HUES64 (cell line): ENCODE measurements at regions not wholly inside any gene's neighbourhood (a gene's known extent, or its start where the extent isn't known, plus 50 kb on each side); places are given as distances from the start of the nearest gene placed in this dataset.

Experiments used
- H3K27ac ChIP-seq: 2 replicates; pipeline ENCODE4 v1.7.0; 2013; ENCODE audit warnings: low read depth, low read length, inconsistent platforms
- H3K27me3 ChIP-seq: 2 replicates; pipeline ENCODE4 v1.6.1; 2013; ENCODE audit warnings: mild to moderate bottlenecking, low read length; ENCODE audit not compliant: insufficient read depth
- H3K36me3 ChIP-seq: 2 replicates; pipeline ENCODE4 v1.6.1; 2013; ENCODE audit warnings: mild to moderate bottlenecking, low read length; ENCODE audit not compliant: insufficient read depth
- H3K4me1 ChIP-seq: 2 replicates; pipeline ENCODE4 v1.6.1; 2013; ENCODE audit warnings: mild to moderate bottlenecking, low read length, moderate library complexity; ENCODE audit not compliant: insufficient read depth
- H3K4me3 ChIP-seq: 2 replicates; pipeline ENCODE4 v1.5.1; 2013; ENCODE audit warnings: mild to moderate bottlenecking, low read length, moderate library complexity
- H3K9ac ChIP-seq: 2 replicates; pipeline ENCODE4 v1.6.1; 2013; ENCODE audit warnings: mild to moderate bottlenecking, low read depth, low read length
- H3K9me3 ChIP-seq: 2 replicates; pipeline ENCODE4 v1.6.1; 2013; ENCODE audit warnings: low read depth, low read length; ENCODE audit not compliant: insufficient read depth
- WGBS: fragments of 150-250, 120-280 bp; methylation state at CpG from one replicate; pipeline ENCODE4 v1.1.7; 2013; ENCODE audit warnings: missing lambda C conversion rate; 5-methylcytosine and 5-hydroxymethylcytosine counted together

DNA sequence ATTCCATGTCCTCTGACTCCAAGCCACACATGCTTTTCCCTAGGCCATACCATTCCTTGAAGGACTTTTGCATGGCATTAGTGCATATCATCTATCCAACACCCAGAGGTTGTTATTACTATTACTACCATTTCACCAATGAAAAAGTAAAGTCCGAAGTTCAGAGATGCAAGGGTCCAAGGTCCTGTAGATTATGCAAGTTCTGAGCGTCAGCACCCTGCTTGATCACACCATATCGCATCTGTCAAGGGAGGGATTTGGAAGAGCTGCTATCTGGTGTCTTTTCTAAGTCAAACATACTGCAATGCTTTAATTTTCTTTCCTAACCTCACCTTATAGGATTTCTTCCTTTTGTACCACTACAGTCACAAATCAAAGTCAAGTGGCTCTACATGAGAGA, 214.7 kb upstream of the CADM1 start:
- Histone ChIP-seq H3K4me3 (no peak overlapping the region), H3K36me3 (no peaks in the 10 kb centered on the region), H3K9me3 (no peaks in the 10 kb centered on the region), H3K4me1 (peaks cover 3% of the 10 kb centered on the region; the same call in 1 of the 2 replicates), H3K27ac (no peak overlapping the region), H3K9ac (no peak overlapping the region), H3K27me3 (no peaks in the 10 kb centered on the region)
- 98% methylated on average over 3 of the region's 3 CpGs for WGBS

DNA sequence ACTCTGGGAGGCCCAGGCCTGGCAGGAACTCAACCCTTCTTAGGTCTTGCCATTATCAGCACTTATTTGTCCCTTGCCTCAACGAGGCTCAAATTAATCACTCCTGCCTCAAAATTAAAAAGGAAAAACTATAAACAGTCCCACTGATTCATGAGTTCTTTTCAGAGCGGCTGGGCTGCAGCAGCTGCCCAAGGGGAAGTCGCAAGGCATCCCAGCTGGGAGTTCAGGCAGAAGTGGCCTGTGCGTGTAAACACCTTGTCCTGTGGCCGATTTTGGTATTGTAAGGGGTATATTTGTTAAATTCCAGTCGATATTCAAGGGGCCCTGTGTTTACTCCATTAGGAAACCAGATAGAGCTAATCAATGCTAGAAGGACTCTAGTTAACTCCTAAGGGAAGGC, 213.9 kb upstream of the CADM1 start:
- Histone ChIP-seq H3K9ac (no peak overlapping the region), H3K4me3 (no peak overlapping the region), H3K9me3 (no peaks in the 10 kb centered on the region), H3K4me1 (peaks cover 3% of the 10 kb centered on the region; the same call in 1 of the 2 replicates), H3K27me3 (no peaks in the 10 kb centered on the region), H3K27ac (no peak overlapping the region), H3K36me3 (no peaks in the 10 kb centered on the region)
- WGBS = 93% methylated on average over 6 of the region's 6 CpGs

DNA sequence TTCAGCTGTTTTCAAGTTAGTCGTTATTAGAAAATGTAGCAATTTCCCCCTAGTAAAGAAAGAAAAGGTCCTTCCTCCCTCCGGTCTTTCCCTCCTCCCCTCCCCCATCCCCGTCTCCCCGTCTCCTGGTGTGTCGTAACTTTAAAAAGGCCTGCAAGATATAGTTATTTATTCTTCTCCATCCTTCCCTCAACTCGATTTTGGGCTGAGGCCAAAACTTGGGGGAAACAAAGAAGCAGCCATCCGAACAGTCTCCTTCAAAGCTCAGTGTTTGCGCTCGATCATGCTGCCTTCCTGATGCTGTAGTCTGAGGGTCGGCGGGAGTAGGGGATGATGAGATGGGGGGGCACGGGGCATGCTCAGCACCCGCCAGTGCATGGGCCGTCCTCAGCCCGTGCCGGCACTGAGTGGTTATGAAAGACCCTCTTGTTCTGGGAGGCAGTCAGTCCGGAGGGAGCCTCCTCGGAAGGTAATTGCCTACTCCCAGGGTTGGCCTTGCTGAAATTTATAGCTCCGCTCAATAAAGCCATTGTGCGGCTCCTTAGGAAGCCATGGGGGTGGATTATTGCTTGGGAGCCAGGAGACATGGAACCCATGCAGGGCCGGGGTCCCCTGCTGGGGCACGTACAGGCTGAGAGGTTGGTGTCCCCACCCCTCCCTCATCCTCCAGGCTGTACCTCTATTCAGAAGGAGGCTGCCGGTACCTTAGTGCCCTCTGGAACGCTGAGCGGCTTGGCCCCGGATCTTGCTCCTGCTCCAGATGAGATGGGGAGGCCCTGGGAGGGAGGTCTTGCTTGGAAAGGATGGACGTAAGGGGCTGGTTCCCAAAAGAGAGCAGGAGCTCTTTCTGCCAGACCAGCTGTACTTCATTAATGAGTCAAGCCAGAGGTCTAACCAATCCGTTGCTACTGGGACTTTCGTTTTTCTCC, 212.7 kb upstream of the CADM1 start:
- no peaks in the 10 kb centered on the region for H3K27me3 ChIP-seq
- peaks cover 3% of the 10 kb centered on the region; the same call in 1 of the 2 replicates for H3K4me1 ChIP-seq
- H3K9ac ChIP-seq = no peak overlapping the region
- 89% methylated on average over 28 of the region's 29 CpGs for WGBS
- H3K4me3 ChIP-seq = no peak overlapping the region
- H3K27ac ChIP-seq = no peak overlapping the region
- H3K36me3 ChIP-seq = no peaks in the 10 kb centered on the region
- H3K9me3 ChIP-seq = no peaks in the 10 kb centered on the region

DNA sequence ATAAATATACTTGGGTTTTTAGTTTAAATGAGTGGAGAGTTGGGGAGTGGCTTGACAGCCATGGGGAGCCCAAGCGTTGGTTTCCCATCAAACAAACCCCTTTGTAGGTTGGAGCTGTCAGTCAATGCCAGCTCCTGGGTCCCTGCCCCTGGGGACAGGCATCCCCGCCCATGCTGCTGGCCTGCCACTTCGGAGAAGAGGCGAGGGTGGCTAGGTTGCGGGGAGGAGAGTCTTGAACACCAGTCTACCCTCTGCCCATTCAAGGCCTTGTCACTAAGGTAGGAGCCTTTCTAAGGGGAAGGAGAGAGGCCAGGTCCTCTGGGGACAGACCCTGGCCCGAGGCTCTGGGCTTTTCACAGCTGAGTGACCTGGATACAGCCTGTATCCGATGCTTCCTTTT, 211.9 kb upstream of the CADM1 start:
- H3K36me3 ChIP-seq = no peaks in the 10 kb centered on the region
- H3K27ac ChIP-seq = no peak overlapping the region
- no peak overlapping the region for H3K4me3 ChIP-seq
- no peaks in the 10 kb centered on the region for H3K9me3 ChIP-seq
- no peak overlapping the region for H3K9ac ChIP-seq
- WGBS = 85% methylated on average over 7 of the region's 7 CpGs
- H3K27me3 ChIP-seq = no peaks in the 10 kb centered on the region
- peaks cover 3% of the 10 kb centered on the region; the same call in 1 of the 2 replicates for H3K4me1 ChIP-seq

DNA sequence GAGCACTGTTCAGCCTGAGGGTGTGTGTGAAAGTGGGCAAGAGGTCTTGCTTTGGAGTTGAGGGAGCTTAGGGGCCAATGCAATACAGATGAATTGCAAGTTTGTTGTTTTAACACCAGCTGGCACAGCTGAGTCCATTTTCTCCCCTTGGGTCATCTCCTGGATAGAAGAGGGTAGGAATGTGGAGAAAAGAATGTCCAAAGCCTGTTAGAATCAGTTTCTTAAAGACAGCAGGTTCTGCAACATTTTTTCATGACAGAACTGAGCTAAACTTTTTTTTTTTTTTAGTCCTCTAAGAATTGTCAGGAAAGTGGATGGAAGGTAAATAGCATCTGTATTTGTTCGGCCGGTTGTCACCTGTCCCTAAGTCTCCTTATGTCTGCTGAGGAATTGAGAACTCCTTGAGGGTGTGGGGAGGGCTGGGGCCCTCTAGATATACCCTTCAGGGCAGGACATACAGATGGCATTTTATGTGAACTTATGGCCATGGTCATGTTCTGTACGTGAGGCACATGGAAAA, 211.1 kb upstream of the CADM1 start:
- no peak overlapping the region for H3K27ac ChIP-seq
- no peaks in the 10 kb centered on the region for H3K27me3 ChIP-seq
- H3K4me1 ChIP-seq = peaks cover 3% of the 10 kb centered on the region; the same call in 1 of the 2 replicates
- 94% methylated on average over 3 of the region's 3 CpGs for WGBS
- H3K4me3 ChIP-seq = no peak overlapping the region
- no peak overlapping the region for H3K9ac ChIP-seq
- no peaks in the 10 kb centered on the region for H3K36me3 ChIP-seq
- no peaks in the 10 kb centered on the region for H3K9me3 ChIP-seq

DNA sequence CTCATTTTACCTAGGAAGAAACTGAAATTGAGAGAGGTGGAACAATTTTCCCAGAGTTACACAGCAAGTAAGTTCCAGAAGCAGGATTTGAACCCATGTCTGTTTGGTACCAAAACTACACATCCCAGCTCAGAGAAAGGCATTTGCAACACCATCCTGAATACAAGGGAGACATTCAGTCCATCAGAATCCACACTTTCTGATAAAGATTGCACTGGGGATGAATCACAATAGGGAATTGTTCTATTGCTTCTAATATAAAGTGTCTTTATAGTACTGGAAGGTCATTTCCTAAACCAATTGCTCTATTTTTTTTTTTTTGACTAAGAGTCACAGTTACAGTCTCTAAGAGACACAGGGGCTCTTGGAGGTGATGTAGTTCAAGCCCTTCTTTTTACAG, 208.1 kb upstream of the CADM1 start:
- no peak overlapping the region for H3K9ac ChIP-seq
- no peak overlapping the region for H3K4me3 ChIP-seq
- peaks cover 3% of the 10 kb centered on the region; the same call in 1 of the 2 replicates for H3K4me1 ChIP-seq
- H3K9me3 ChIP-seq = no peaks in the 10 kb centered on the region
- no peaks in the 10 kb centered on the region for H3K36me3 ChIP-seq
- no peak overlapping the region for H3K27ac ChIP-seq
- H3K27me3 ChIP-seq = no peaks in the 10 kb centered on the region

DNA sequence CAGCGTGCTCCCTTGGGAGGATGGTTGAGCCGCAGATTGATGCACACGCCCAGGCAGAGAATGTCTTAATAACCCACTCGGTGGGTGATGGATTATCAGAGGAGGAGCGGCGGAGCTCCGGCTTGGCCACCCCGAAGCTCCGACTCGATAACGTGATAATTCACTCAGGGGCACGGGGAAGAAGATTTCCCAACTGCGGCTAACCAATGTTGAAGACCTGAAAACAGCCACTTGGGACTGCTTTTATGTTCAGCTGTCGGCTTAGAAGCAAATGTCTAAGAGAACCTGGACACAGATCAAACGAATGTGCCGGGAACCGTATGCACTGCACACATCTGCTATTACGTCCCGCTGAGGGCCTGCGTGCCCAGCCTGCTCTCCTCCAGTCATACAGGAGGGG, 206.8 kb upstream of the CADM1 start:
- Histone ChIP-seq H3K27me3 (no peaks in the 10 kb centered on the region), H3K36me3 (no peaks in the 10 kb centered on the region), H3K27ac (no peak overlapping the region), H3K4me3 (no peak overlapping the region), H3K9ac (no peak overlapping the region), H3K4me1 (no peaks in the 10 kb centered on the region), H3K9me3 (no peaks in the 10 kb centered on the region)
- WGBS = 95% methylated on average over 20 of the region's 20 CpGs

DNA sequence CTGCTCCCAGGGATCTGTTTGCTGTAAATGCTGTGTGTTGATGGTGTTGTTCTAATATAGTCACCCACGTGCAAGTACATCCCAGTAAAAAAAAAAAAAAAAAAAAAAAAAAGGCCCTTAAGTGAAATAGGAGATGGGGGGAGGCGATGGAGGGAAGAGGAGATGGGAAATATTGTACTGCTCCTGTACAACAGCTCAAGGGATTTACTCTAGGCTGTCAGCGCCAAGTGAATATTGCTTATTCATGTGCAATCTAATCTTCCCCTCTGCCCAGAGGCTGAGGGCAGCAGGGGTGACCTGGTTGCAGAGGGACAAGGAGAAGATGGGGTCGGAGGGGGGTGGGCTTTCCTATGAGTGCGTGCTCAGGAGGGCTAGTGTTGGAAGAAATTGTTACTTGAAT, 206.2 kb upstream of the CADM1 start:
- Histone ChIP-seq H3K36me3 (no peaks in the 10 kb centered on the region), H3K9me3 (no peaks in the 10 kb centered on the region), H3K9ac (no peak overlapping the region), H3K4me3 (no peak overlapping the region), H3K27ac (no peak overlapping the region), H3K27me3 (no peaks in the 10 kb centered on the region), H3K4me1 (no peaks in the 10 kb centered on the region)
- WGBS = 94% methylated on average over 4 of the region's 5 CpGs

DNA sequence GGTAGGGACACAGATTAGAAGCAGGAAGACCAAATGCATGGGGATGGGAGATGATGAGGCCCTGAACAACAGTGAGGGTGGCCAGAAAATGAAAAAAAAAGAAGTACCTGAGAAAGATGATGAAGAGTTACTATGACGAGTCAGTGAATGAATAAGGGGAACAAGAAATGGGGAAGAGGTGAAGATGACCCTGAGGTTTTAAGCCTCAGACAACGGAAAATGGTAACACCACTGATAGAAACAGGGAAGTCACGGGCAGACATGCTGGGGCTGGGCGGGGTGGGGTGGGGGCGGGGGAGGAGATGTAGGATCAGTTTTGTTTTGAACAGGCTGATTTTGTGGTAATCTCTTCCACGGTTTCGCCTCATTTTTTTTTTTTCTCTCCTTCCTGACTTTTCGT, 205.1 kb upstream of the CADM1 start:
- no peak overlapping the region for H3K27ac ChIP-seq
- 90% methylated on average over 8 of the region's 8 CpGs for WGBS
- no peak overlapping the region for H3K9ac ChIP-seq
- H3K27me3 ChIP-seq = no peaks in the 10 kb centered on the region
- no peak overlapping the region for H3K4me3 ChIP-seq
- no peaks in the 10 kb centered on the region for H3K36me3 ChIP-seq
- no peaks in the 10 kb centered on the region for H3K4me1 ChIP-seq
- no peaks in the 10 kb centered on the region for H3K9me3 ChIP-seq

DNA sequence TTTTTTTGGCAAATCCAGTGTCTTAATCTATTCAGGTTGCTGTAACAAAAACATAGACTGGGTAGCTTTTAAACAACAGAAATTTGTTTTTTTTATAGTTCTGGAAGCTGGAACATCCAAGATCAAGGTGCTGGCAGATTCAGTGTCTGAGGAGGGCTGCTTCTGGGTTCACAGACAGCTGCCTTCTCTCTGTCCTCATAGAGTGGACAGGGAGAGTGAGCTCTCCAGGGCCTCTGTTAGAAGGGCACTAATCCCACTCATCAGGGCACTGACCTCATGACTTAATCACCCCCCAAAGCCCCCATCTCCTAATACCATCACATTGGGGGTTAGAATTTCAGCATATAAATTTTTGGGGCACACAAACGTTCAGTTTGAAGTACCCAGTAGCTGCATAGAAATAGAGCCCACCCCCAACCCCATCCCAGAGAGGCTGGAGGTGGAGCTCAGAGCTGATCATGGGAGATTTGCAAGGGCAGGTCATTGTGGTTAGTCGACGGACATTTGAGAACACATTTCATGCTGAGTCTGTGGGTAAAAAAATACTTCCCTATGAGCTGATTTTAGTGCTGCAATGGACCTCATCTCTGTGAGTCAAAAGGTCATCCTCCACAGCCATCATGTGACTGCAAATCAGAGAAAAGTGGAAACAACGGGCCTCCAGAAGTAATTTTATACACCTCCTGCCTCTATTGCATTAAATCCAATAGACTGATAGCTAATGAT, 203.1 kb upstream of the CADM1 start:
- Histone ChIP-seq H3K9me3 (no peaks in the 10 kb centered on the region), H3K4me1 (no peaks in the 10 kb centered on the region), H3K27ac (no peak overlapping the region), H3K4me3 (no peak overlapping the region), H3K36me3 (no peaks in the 10 kb centered on the region), H3K27me3 (no peaks in the 10 kb centered on the region), H3K9ac (no peak overlapping the region)
- WGBS = 86% methylated on average over 4 of the region's 4 CpGs

DNA sequence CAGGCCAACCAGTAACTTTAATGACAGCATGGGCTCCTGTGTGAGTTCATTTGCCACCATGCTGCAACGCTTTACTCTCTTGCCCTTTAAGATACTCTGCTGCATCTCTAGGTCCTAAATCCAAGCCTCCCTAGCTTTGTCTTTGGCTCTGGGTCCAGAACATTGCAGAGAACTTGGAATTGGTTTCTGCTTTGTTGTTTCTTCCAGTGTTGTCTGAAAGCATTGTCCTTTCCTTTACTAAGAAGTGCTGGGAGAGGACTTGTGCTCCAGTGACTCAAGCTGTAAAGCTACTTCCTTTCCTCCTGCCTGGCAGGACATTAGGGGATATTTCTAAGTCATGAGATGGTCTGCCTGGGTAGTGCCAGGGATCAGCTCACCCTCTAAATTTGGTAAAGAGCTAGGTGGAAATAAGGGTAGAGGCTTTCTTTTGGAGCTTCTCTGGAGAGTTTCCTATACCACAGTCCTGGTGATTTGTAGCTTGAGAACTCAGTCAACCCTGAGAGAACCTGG, 202.5 kb upstream of the CADM1 start:
- H3K9ac ChIP-seq = no peak overlapping the region
- H3K9me3 ChIP-seq = no peaks in the 10 kb centered on the region
- no peak overlapping the region for H3K4me3 ChIP-seq
- H3K36me3 ChIP-seq = no peaks in the 10 kb centered on the region
- no peaks in the 10 kb centered on the region for H3K4me1 ChIP-seq
- no peaks in the 10 kb centered on the region for H3K27me3 ChIP-seq
- 98% methylated on average over 1 of the region's 1 CpG for WGBS
- H3K27ac ChIP-seq = no peak overlapping the region
